GM18873 (cell line): ENCODE measurements at regions not wholly inside any gene's neighbourhood (a gene's known extent, or its start where the extent isn't known, plus 50 kb on each side); places are given as distances from the start of the nearest gene placed in this dataset.
"Not testable (repeated sequence)": the region's sequence is repeated elsewhere in the genome, so short reads cannot be mapped to it uniquely, and the experiment has no call there.

ENCODE experiments used
- ATAC-seq: cut with Tn5 transposase; IDR thresholded peaks from one replicate; pipeline ENCODE4 v1.9.1; 2021; ENCODE audit warnings: mild to moderate bottlenecking, moderate library complexity, moderate number of reproducible peaks; ENCODE audit not compliant: unreplicated experiment, low FRiP score

DNA sequence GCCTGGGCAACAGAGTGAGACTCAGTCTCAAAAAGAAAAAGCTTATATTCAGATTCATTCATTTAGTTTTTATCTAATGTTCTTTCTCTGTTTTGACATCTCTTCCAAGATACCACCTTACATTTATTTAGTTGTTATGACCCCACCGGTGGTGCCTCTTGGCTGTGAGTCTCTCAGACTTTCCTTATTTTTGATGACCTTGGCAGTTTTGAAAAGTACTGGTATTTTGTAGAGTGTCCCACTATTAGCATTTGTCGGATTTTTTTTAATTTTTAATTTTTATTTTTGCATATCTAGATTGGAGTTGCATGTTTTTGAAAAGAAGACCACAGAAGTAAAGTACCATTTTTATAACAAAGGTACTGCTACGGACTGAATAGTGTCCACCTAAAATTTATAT is 351.7 kb upstream of the KYNU start:
- ATAC-seq, result no peak

DNA sequence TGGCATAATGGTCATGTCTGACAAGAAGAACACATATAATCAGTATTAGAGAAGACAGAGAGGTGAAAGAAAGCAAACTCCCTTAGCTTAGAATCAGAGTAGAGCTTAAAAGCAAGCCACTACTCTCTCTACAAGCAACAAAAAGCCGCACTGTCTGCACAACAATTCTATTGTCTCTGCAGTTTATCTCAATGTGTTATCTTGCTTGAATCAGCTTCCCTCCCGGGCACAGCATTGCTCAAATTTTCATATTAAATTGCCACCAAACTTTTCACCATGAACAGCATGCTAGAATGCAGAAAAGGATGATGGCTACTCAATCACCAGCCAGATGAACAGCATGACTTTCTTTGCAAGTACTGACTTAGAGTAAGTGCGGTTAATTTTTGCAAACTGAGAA is 356.0 kb upstream of the KYNU start:
- ATAC-seq, result no peak

DNA sequence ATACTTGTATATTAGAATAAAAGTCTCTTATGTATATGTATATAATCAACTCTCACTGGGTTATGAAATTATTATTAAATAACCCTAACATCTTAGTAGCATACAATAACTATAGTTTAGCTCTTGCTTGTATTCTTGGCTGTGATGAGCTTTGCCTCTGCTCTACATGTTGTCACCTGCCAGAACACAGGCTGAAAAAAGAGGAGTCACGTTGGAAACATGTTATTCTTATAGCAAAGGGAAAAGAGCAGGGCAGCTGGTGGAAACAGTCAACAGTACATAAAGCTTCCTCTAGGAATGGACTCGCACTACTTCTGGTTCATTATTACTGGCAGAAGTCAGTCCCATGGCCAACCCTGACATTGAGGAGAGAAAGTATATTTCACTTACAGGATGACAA is 362.0 kb upstream of the KYNU start:
- ATAC-seq, result no peak

DNA sequence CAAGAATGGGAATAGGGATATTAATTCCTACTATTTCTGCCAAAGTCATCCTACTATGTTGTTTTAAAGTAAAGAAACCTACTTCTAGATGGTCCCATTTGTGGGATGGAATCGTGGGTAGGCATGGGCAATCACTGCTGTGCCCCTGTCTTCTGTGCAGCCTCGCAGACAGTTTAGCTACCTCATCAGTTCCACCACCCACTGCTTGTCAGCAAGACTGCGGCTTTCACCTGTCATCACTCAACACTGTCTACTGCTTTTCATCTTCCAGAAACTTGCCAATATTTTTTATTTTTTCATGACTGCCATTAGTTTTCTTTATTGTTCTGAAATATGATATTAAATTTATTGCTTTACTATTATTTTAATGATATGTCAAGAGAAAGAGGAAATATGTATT is 368.1 kb upstream of the KYNU start:
- no peak for ATAC-seq

DNA sequence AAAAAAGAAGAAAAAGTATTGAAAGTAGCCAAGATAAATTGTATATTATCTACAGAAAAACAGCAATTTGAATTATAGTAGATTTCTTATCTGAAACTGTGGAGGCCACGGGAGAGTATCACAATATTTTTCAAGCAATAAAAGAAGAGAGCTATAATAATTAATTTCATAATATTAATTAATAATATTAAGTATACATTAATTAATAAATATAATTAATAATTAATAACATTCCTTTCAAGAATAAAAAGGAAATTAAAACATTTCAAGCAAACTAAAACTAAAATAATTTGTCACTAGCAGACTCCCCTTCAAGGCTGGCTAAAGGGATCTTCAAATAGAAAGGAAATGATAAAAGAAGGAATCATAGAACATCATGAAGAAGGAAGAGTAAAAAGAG is 372.7 kb upstream of the KYNU start:
- no peak for ATAC-seq

DNA sequence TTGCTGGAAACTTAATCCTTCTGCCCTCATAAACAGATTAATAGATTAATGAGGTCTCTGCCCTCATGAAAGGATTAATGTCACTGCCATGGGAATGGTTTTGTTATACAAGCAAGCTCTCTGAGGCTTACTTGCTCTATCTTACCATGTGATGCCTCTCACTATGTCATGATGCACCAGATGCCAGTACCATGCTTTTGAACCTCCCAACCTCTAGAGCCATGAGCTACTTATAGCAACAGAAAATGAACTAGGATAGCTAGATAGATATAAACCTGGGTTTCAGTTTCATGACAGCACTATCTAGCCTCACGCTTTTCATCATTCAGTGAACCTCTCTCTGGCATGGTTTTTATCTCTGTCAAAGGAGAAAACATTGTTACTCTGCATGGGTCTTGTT is 371.6 kb upstream of the LRP1B start:
- no peak for ATAC-seq

DNA sequence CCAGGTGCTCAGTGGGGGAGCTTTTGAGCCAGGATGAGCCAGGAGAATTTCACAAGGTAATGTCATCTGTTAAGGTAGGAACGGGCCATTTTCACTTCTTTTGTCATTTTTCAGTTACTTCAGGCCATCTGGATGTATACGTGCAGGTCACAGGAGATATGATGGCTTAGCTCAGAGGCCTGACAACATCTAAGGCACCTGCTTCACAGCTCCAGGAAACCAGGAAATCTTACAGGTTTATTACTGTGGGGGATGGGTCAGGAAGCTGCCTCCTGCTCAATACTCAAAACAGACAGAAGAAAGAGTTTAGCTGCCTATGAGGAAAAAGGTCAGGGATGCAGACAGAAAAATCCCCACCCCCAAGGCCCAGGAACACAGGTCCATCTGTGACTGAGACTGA is 364.3 kb upstream of the LRP1B start:
- ATAC-seq, result no peak

DNA sequence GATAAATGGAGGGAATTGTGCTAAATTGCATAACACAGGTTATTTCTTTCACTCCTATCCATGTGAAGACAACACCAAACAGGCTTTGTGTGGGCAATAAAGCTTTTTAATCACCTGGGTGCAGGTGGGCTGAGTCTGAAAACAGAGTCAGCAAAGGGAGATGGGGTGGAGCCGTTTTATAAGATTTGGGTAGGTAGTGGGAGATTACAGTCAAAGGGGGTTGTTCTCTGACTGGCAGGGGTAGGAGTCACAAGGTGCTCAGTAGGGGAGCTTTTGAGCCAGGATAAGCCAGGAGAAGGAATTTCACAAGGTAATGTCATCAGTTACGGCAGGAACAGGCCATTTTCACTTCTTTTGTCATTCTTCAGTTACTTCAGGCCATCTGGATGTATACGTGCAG is 358.8 kb upstream of the LRP1B start:
- not testable (repeated sequence) for ATAC-seq

DNA sequence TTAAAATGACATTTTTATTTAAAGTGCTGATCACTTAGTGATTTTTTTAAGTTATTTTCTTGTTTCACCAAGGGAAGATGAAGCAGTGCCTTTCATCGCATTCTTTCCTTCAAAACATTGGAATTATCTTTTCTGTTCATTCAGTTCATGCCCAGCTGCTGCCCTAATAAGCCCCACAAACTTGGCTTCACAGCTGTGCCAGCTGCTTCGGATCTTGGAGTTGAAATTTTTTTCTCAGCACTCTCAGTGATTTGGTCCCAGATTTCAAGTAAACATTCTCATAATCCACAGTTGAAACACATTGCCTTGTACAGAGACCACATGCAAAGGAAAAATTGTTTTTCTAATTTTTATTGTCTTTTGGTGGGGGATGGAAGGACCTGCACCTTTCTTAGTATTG is 353.3 kb upstream of the LRP1B start:
- no peak for ATAC-seq

DNA sequence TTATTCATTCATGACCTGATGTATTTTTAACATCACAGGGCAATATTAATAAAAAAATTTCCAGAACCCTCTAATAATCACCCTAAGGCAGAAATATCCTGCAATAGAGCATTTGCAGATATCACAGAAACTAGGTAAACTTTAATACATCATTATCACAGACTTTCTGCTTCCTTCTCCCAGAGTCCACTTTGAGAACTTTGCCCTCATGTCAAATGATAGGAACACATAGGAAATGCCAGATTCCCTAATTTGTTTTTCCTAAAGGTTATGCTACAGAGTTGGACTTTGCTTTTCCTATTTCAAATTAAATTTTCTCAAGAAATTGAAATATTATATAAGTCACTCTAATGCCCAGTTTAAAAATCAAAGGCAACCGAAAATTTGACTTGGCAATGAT is 352.8 kb upstream of the LRP1B start:
- ATAC-seq, result no peak

DNA sequence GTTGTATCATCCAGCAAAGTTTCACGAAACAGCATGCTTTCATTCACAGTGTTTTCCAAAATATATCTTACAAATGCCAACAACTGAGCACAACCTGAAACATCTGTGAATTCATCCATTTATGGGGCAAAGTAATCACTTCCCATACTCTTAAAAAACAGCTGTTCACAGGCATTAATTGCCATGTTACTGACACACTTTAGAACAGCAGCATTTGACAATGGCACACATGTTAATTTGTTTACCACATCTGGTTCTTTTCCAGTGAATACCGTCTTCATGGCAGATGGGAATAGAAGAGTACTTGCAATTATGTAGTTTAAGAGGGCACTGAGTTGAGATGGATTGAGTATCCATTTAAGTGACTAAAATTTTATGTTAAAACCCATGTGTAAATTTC is 347.4 kb upstream of the LRP1B start:
- no peak for ATAC-seq

DNA sequence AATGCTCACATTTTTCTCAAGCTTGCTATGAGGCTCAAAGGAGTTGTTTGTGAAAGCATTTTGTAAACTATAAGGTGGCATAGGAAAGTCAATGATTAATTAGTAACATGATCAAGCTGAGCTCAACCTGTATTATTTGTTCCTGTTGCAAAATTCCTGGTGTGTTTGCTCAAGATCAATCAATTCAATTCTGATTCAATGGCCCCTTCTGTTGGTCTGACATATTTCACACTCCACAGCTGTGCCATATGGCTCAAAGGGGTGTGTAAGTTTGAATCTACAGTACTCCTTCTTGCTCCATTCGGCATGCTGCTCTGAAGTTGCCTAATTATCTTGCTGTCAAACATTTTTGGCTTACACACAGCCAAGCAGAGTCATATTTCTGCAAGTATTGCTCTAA is 341.6 kb upstream of the LRP1B start:
- no peak for ATAC-seq

DNA sequence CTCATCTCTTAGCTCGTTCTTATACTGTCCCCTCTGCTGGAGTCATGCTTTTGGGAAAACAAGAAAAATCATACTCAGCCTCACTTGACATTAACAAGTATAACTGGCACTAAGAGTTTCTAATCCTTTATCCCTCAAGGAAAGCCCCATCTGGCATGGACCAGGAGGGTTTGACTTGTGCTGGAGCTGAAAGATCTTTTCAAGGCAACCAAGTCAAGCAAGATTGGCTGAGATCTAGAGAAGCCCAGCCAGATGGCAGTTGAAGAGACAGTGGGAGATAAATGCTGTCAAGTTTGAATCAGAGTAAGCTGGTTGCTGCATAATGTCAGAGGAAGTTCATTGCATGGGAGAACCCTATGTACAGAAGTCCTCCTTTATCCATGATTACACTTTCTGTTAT is 336.5 kb upstream of the LRP1B start:
- ATAC-seq, result no peak

DNA sequence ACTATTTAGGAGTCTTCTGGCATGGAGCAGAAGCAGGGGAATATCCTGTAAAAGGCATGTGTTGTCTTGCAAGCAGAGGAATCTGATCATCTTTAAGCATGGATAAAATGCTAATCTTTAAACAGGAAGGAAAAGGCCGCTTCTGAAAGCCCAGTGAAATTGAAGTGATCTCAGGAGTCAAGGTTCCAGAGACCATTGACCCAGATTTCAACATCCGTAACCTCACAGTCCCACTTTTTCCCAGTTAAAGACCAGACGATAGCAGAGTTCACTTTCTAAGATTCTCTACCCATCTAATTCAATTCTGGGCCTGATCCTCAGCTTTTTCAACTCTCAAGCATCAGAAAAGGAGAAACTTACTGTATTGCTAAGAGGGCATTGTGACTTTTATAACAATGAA is 332.2 kb upstream of the LRP1B start:
- ATAC-seq, result no peak

DNA sequence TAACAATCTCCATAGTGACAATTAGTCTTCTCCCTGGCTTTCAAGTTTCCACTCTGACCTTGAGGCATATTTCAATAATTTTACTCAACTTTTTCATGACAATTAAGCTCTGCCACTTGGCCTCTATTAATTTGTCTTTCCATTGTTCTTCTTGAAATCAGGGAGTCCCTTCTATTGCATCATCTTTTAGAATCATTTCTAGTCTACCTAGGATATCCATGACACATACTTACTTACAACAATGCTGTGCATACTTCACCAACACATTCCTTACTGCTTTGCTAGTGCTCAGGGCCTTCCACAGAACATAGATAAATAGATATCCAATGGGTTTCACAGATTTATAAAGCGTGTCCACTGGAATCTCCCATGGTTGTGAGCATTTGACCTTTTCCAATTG is 331.5 kb upstream of the LRP1B start:
- ATAC-seq, result no peak

DNA sequence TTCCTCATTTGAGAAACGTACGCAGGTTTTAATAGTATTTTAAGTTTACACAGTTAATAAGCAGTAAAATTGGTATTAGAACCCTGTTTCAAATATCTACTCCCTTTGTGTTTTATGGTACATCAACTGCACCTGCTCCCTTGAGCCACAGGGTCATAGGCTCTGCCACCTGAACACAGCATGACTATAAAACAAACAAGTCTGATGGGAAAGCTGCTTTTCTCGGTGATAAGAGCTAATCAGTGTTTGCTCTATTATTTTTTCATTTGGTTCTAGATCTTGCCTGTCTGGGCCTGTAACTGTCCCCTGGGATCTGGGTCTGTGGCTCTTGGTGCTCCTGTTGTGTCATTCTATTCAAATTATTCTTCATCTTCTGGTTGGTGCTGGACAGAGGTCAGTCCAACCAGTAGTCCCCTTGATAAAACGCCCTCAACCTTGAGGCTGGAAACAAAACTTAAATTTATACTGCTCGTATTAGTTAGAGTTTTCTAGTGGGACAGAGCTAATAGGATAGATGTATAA is 314.8 kb upstream of the LRP1B start:
- no peak for ATAC-seq

DNA sequence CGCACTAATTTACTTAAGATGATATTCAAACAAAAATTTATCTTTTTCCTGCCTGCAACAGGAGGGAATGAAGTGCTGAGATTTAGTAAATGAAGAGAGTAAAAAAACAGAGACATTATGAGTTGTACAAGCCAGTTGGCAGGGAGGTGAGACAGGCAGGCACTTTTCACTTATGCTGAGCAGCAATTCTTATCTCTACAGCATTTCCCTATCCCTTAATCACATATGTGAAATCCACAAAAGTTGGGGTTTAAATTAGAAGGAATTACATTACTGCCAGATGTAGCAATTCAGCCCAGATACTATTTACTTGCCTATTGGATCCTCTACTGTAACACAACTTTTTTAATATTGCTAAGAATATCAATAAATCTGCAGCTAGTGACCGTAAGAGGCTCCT is 314.2 kb upstream of the LRP1B start:
- no peak for ATAC-seq

DNA sequence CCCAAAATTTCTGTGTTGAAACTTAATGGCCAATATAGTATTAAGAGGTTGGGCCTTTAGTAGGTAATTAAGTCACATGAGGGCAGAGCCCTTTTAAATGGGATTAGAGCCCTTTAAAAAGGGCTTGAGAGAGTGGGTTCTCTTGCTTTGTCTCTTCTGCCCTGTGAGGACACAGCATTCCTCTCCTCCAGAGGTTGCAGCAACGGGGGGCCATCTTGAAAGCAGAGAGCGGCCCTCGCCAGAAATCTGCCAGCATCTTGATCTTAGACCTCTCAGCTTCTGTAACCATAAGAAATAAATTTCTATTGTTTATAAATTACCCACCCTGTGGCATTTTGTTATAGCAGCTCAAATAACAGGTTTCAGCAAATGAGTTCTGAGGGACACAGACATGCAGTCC is 305.0 kb upstream of the LRP1B start:
- no peak for ATAC-seq

DNA sequence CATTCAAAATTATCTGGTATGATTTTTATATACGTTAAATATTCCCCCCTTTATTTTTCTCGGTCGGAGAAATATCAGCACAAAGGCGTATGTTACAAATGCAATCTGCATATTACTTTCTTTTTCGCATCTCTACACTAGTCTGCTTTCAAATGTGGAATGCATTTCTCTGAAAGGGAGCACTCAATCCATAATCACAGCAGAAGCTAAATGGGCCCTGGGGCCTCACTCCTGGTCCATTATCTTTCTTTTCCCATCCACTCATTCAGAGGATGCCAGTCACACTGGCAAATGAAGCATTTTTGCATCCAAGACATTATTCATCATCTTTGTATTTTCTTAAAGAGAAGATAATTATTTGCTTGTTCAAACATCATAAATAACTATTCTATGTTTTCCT is 295.2 kb upstream of the LRP1B start:
- ATAC-seq, result no peak

DNA sequence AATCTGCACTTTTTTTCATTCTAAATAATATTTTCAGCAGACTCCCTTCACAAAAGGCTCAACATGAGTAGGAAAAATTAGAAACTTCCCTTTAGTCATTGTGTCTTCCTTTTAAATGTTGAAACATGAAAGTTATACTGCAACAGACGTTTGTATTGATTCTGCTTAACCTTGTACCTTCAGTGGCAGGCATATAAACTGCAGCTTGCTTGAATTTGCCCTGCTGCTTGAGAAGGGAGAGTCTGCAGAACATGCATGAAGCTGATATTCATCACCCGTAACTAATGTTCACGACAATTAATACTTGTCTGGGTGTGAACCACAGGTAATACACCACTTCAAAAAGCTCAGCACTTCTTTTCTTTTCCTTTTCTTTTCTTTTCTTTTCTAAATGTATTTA is 294.7 kb upstream of the LRP1B start:
- no peak for ATAC-seq

DNA sequence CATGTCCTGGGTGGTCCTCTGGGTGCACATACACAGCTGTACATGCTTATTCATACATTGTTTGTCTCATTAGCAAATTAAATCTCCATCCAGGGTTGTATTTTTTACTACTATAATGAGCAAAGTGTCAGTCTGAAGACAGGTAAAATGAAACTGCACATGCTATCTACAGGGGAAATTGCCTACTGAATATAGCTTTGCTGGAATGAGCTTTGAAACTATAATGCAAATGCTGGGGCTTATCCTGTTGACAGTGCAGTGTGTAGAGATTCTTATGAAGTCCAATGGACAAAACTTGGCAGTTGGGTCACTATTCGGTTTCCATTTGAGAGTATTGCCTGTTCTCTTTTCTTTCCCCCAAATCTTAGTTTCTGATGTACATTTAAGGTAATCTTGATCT is 292.8 kb upstream of the LRP1B start:
- ATAC-seq, result no peak

DNA sequence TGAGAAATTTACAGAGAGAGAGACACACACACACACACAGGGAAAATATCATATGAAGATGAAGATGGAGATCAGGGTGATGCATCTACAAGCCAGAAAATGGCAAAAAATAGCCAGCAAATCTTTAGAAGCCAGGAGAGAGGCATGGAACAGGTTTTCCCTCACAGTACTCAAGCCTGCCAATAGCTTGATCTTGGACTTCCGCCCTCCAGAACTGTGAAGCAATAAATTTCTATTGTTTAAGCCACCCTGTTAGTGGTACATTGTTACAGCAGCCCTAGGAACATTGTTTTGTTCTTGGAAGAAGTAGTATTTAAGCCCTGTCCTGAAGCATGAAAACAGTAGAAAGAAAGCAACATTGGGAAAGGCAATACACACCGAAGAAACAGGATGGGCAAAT is 292.0 kb upstream of the LRP1B start:
- no peak for ATAC-seq

DNA sequence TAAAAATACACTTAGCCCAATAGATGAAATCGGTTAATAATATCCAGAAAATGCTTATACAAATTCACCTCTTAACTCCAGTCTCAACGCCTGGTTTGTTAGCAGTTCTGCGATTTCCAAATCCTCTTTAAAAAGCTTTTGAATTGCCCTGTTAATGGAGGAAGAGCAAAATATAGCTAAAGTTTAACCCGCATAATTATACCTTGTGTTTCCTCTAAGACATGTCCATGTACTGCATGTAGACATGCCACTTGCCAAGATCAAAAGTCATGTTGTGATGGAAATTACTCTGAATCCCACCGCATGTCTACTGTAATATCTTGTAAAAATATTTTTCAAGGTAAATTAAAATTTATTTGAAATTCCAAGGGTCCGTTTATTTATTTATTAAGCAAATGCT is 291.2 kb upstream of the LRP1B start:
- no peak for ATAC-seq
